ENCODE measurements at regions not wholly inside any gene's neighbourhood (a gene's known extent, or its start where the extent isn't known, plus 50 kb on each side); places are given as distances from the start of the nearest gene placed in this dataset.

GRCh38 chr12:59134750-59135149, 214.4 kb upstream of the LRIG3 start:
- DNase-seq (ENCODE audit: low spot score): no peak
- H3K4me1 ChIP-seq (ENCODE audit: insufficient read depth, low read length): no peaks in the 10 kb centered on the region
- H3K27me3 ChIP-seq (ENCODE audit: control insufficient read depth in 1 of 2, insufficient read depth in 2 of 2, low read length in 2 of 2): no peaks in the 10 kb centered on the region
- no peaks in the 10 kb centered on the region for H4K20me1 ChIP-seq (ENCODE audit: insufficient read depth, low read length)
- peak; percentile 60 for ATAC-seq
- no peak overlapping the region for H3K4me2 ChIP-seq (ENCODE audit: low read depth, low read length)
- H3K4me3 ChIP-seq (replicated peaks in 1 of 3; ENCODE audit: insufficient read depth in 1 of 3, low read depth in 2 of 3, low read length in 3 of 3): no peak overlapping the region
- no peak overlapping the region for H2AFZ ChIP-seq (ENCODE audit: low read length)
- no peaks in the 10 kb centered on the region for H3K79me2 ChIP-seq (ENCODE audit: insufficient read depth, low read length)
- no peaks in the 10 kb centered on the region for H3K36me3 ChIP-seq (replicated peaks in 1 of 2; ENCODE audit: control insufficient read depth in 1 of 2, insufficient read depth in 2 of 2, low read length in 2 of 2)
- no TSS peak for BruUV-seq (replicated peaks)
- 0% methylated on average over 1 of the region's 2 CpGs for WGBS (ENCODE audit: low lambda C conversion rate)
- in situ Hi-C loops (cut with HindIII; ENCODE audit: extremely low pct_ligation_motif_present, low pct_unique_long_range_greater_than_20kb): no loop called here
- intact Hi-C loops (cut with micrococcal nuclease; ENCODE audit: unreplicated experiment): no loop called here
- no peak for FAIRE-seq
- no peak overlapping the region for H3K9ac ChIP-seq (ENCODE audit: insufficient read depth, low read depth, low read length)
- TF ChIP-seq ZNF251 (CRISPR knock-in tag; IDR thresholded peaks at IDR 0.05): no peak
- TF ChIP-seq ZNF33A (CRISPR knock-in tag; IDR thresholded peaks at IDR 0.05; ENCODE audit: borderline replicate concordance): no peak
- TF ChIP-seq ZNF34 (CRISPR knock-in tag; IDR thresholded peaks at IDR 0.05; ENCODE audit: borderline replicate concordance): no peak
- TF ChIP-seq, protein P1, sequence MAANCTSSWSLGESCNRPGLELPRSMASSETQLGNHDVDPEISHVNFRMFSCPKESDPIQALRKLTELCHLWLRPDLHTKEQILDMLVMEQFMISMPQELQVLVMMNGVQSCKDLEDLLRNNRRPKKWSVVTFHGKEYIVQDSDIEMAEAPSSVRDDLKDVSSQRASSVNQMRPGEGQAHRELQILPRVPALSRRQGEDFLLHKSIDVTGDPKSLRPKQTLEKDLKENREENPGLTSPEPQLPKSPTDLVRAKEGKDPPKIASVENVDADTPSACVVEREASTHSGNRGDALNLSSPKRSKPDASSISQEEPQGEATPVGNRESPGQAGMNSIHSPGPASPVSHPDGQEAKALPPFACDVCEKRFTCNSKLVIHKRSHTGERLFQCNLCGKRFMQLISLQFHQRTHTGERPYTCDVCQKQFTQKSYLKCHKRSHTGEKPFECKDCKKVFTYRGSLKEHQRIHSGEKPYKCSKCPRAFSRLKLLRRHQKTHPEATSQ (CRISPR knock-in tag; IDR thresholded peaks at IDR 0.05; ENCODE audit: borderline replicate concordance): no peak
- no peak for TF ChIP-seq DRAP1 (CRISPR knock-in tag; IDR thresholded peaks at IDR 0.05)
- TF ChIP-seq DMAP1 (CRISPR knock-in tag; IDR thresholded peaks at IDR 0.05): no peak
- TF ChIP-seq ZC3H13 (CRISPR knock-in tag; IDR thresholded peaks at IDR 0.05): no peak
- TF ChIP-seq ZNF567 (CRISPR knock-in tag; IDR thresholded peaks at IDR 0.05; ENCODE audit: borderline replicate concordance): no peak
- no peak for TF ChIP-seq GZF1 (CRISPR knock-in tag; IDR thresholded peaks at IDR 0.05)
- TF ChIP-seq, protein P2, sequence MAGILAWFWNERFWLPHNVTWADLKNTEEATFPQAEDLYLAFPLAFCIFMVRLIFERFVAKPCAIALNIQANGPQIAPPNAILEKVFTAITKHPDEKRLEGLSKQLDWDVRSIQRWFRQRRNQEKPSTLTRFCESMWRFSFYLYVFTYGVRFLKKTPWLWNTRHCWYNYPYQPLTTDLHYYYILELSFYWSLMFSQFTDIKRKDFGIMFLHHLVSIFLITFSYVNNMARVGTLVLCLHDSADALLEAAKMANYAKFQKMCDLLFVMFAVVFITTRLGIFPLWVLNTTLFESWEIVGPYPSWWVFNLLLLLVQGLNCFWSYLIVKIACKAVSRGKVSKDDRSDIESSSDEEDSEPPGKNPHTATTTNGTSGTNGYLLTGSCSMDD (CRISPR knock-in tag; IDR thresholded peaks at IDR 0.05): no peak
- H3K27ac ChIP-seq (ENCODE audit: extremely low read length, insufficient read depth, low read length): no peak overlapping the region
- no peaks in the 10 kb centered on the region for H3K9me3 ChIP-seq (ENCODE audit: low read length)
- ChIA-PET POLR2A (no interaction called here), CTCF (ENCODE audit: low intra/inter-chr PET ratio, low total read pairs) (no interaction called here)

Measured in HepG2 (cell line).